Fibroblast of lung (primary cell): ENCODE measurements at regions not wholly inside any gene's neighbourhood (a gene's known extent, or its start where the extent isn't known, plus 50 kb on each side); places are given as distances from the start of the nearest gene placed in this dataset.
A peak's percentile ranks its signal among the peaks of the same experiment; 100 is the strongest.

Experiments
- DNase-seq, 2 donors: peaks; one replicate each; pipeline versions ENCODE4 v3.0.0 to v3.0.0-alpha.2; 2010; ENCODE audit warnings: low read depth in 2 of 2
- H2AFZ ChIP-seq: 2 replicates; pipeline ENCODE4 v1.5.1; 2012; ENCODE audit warnings: low read length, control low read depth, inconsistent platforms
- H3K27ac ChIP-seq: 2 replicates; pipeline ENCODE4 v1.5.1; 2011; ENCODE audit warnings: low read length, control low read depth; ENCODE audit not compliant: insufficient read depth
- H3K27me3 ChIP-seq: 2 replicates; pipeline ENCODE4 v1.5.1; 2011; ENCODE audit warnings: mild to moderate bottlenecking, low read length; ENCODE audit not compliant: control insufficient read depth, insufficient read depth
- H3K36me3 ChIP-seq: 2 replicates; pipeline ENCODE4 v1.5.1; 2011; ENCODE audit warnings: low read length; ENCODE audit not compliant: control insufficient read depth, insufficient read depth
- H3K4me1 ChIP-seq: 2 replicates; pipeline ENCODE4 v1.5.1; 2011; ENCODE audit warnings: low read length; ENCODE audit not compliant: control insufficient read depth, insufficient read depth; ENCODE audit errors: extremely low read depth
- H3K4me2 ChIP-seq: 2 replicates; pipeline ENCODE4 v1.5.1; 2011; ENCODE audit warnings: low read length, control low read depth; ENCODE audit not compliant: insufficient read depth; ENCODE audit errors: extremely low read depth
- H3K4me3 ChIP-seq, 4 experiments: fragments of 200-600 bp in 1 of 4; sonication (generic) in 1 of 4; replicated peaks in 1 of 4; 2 replicates each; pipeline ENCODE4 v1.5.1; 2011 to 2016; ENCODE audit warnings: low read length in 4 of 4, low read depth in 3 of 4, mild to moderate bottlenecking in 3 of 4, control low read depth in 2 of 4, inconsistent platforms in 1 of 4, mixed read lengths in 1 of 4; ENCODE audit not compliant: insufficient read depth in 1 of 4; ENCODE audit errors: control extremely low read depth in 1 of 4
- H3K79me2 ChIP-seq: 2 replicates; pipeline ENCODE4 v1.5.1; 2012; ENCODE audit warnings: mild to moderate bottlenecking, low read length, inconsistent platforms; ENCODE audit not compliant: control insufficient read depth, insufficient read depth
- H3K9ac ChIP-seq: 2 replicates; pipeline ENCODE4 v1.5.1; 2011; ENCODE audit warnings: mild to moderate bottlenecking, low read length, control low read depth; ENCODE audit not compliant: insufficient read depth
- H3K9me3 ChIP-seq: 2 replicates; pipeline ENCODE4 v1.5.1; 2012; ENCODE audit warnings: low read depth, low read length; ENCODE audit not compliant: control insufficient read depth, insufficient read depth
- H4K20me1 ChIP-seq: 2 replicates; pipeline ENCODE4 v1.5.1; 2011; ENCODE audit warnings: low read length; ENCODE audit not compliant: control insufficient read depth, insufficient read depth; ENCODE audit errors: extremely low read depth
- CTCF ChIP-seq, 2 donors: IDR thresholded peaks in 1 of 2; conservative IDR thresholded peaks in 1 of 2; 1 replicate in 1 of 2; 2 replicates in 1 of 2; pipeline ENCODE4 v1.5.1; 2011 to 2012; ENCODE audit warnings: low read length in 2 of 2, control low read depth in 1 of 2, inconsistent platforms in 1 of 2, low read depth in 1 of 2, mild to moderate bottlenecking in 1 of 2
- EZH2 ChIP-seq: IDR thresholded peaks from 2 replicates; pipeline ENCODE4 v1.5.1; 2012; ENCODE audit warnings: low read length, control low read depth, mild to moderate bottlenecking; ENCODE audit errors: missing control alignments

GRCh38 chr2:219901155-219901554, 273.7 kb downstream of the SLC4A3 start:
- Histone ChIP-seq H3K27me3 (no peaks in the 10 kb centered on the region), H3K4me3 (no peak overlapping the region), H3K9ac (no peak overlapping the region), H3K9me3 (no peaks in the 10 kb centered on the region), H4K20me1 (no peaks in the 10 kb centered on the region), H3K79me2 (no peaks in the 10 kb centered on the region), H3K4me2 (no peak overlapping the region), H2AFZ (no peak overlapping the region), H3K27ac (no peak overlapping the region), H3K36me3 (no peaks in the 10 kb centered on the region), H3K4me1 (no peaks in the 10 kb centered on the region)
- DNase-seq: no peak
- no peak for TF ChIP-seq CTCF (conservative IDR thresholded peaks at IDR 0.05 in 1 of 2, IDR thresholded peaks at IDR 0.05 in 1 of 2; ENCODE audit: low read depth in 1 of 2, low read length in 2 of 2)
- TF ChIP-seq EZH2: no peak

GRCh38 chr2:219902891-219903552, 275.6 kb downstream of the SLC4A3 start:
- no peaks in the 10 kb centered on the region for H3K27me3 ChIP-seq
- no peak overlapping the region for H3K27ac ChIP-seq
- no peak overlapping the region for H3K4me3 ChIP-seq
- no peaks in the 10 kb centered on the region for H3K9me3 ChIP-seq
- H3K4me1 ChIP-seq: no peaks in the 10 kb centered on the region
- H3K79me2 ChIP-seq: no peaks in the 10 kb centered on the region
- H3K36me3 ChIP-seq: no peaks in the 10 kb centered on the region
- no peaks in the 10 kb centered on the region for H4K20me1 ChIP-seq
- DNase-seq: peak in 1 of 2 donors; percentile 25
- H3K9ac ChIP-seq: no peak overlapping the region
- TF ChIP-seq CTCF (conservative IDR thresholded peaks at IDR 0.05 in 1 of 2, IDR thresholded peaks at IDR 0.05 in 1 of 2; ENCODE audit: low read depth in 1 of 2, low read length in 2 of 2): no peak
- TF ChIP-seq EZH2: no peak
- H3K4me2 ChIP-seq: no peak overlapping the region
- H2AFZ ChIP-seq: no peak overlapping the region

GRCh38 chr2:219905640-219906039, 278.2 kb downstream of the SLC4A3 start:
- Histone ChIP-seq H3K36me3 (no peaks in the 10 kb centered on the region), H3K27me3 (no peaks in the 10 kb centered on the region), H3K9me3 (no peaks in the 10 kb centered on the region), H3K79me2 (no peaks in the 10 kb centered on the region), H2AFZ (no peak overlapping the region), H3K4me2 (no peak overlapping the region), H4K20me1 (no peaks in the 10 kb centered on the region), H3K4me3 (no peak overlapping the region), H3K4me1 (no peaks in the 10 kb centered on the region), H3K9ac (no peak overlapping the region), H3K27ac (no peak overlapping the region)
- TF ChIP-seq CTCF (conservative IDR thresholded peaks at IDR 0.05 in 1 of 2, IDR thresholded peaks at IDR 0.05 in 1 of 2; ENCODE audit: low read depth in 1 of 2, low read length in 2 of 2): no peak
- TF ChIP-seq EZH2: no peak
- DNase-seq: no peak
